ENCODE measurements at regions not wholly inside any gene's neighbourhood (a gene's known extent, or its start where the extent isn't known, plus 50 kb on each side); places are given as distances from the start of the nearest gene placed in this dataset.

- TF ChIP-seq POLR2A (IDR thresholded peaks at IDR 0.05; ENCODE audit: low read depth) (no peak), POLR2AphosphoS5 (IDR thresholded peaks at IDR 0.05) (no peak), EP300 (IDR thresholded peaks at IDR 0.05) (no peak)
- TF ChIP-seq, protein P1, sequence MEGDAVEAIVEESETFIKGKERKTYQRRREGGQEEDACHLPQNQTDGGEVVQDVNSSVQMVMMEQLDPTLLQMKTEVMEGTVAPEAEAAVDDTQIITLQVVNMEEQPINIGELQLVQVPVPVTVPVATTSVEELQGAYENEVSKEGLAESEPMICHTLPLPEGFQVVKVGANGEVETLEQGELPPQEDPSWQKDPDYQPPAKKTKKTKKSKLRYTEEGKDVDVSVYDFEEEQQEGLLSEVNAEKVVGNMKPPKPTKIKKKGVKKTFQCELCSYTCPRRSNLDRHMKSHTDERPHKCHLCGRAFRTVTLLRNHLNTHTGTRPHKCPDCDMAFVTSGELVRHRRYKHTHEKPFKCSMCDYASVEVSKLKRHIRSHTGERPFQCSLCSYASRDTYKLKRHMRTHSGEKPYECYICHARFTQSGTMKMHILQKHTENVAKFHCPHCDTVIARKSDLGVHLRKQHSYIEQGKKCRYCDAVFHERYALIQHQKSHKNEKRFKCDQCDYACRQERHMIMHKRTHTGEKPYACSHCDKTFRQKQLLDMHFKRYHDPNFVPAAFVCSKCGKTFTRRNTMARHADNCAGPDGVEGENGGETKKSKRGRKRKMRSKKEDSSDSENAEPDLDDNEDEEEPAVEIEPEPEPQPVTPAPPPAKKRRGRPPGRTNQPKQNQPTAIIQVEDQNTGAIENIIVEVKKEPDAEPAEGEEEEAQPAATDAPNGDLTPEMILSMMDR (IDR thresholded peaks at IDR 0.05) = no peak
Observed at GRCh38 chr10:89924261-89924660, 222.9 kb downstream of the KIF20B start.

All from esophagus muscularis mucosa (tissue), 4 donors.